Neural cell (in vitro differentiated cells): ENCODE measurements at regions not wholly inside any gene's neighbourhood (a gene's known extent, or its start where the extent isn't known, plus 50 kb on each side); places are given as distances from the start of the nearest gene placed in this dataset.

Source experiments
- H2AFZ ChIP-seq: fragments of 200-600, 300-800 bp; sonication (generic), shearing (Covaris generic); 2 replicates; pipeline ENCODE4 v1.6.0; 2014; ENCODE audit warnings: low read depth, mild to moderate bottlenecking, antibody characterized with exemption, low read length, moderate library complexity
- H3F3A ChIP-seq: fragments of 200-600 bp; shearing (Covaris generic); 2 replicates; pipeline ENCODE4 v1.6.1; 2016; ENCODE audit warnings: mild to moderate bottlenecking, moderate library complexity, mixed read lengths, antibody characterized with exemption, low read length; ENCODE audit not compliant: insufficient read depth, poor library complexity, severe bottlenecking
- H3K27ac ChIP-seq: fragments of 200-600, 300-800 bp; sonication (generic), shearing (Covaris generic); 2 replicates; pipeline ENCODE4 v1.5.1; 2014; ENCODE audit warnings: mild to moderate bottlenecking, low read length, moderate library complexity
- H3K27me3 ChIP-seq: fragments of 300-800, 200-600 bp; sonication (generic), shearing (Covaris generic); 2 replicates; pipeline ENCODE4 v1.6.0; 2014; ENCODE audit warnings: mild to moderate bottlenecking, low read depth, low read length, moderate library complexity; ENCODE audit not compliant: insufficient read depth
- H3K36me3 ChIP-seq: fragments of 300-800, 200-600 bp; sonication (generic), shearing (Covaris generic); 2 replicates; pipeline ENCODE4 v1.5.1; 2014; ENCODE audit warnings: mild to moderate bottlenecking, antibody characterized with exemption, low read length, moderate library complexity; ENCODE audit not compliant: insufficient read depth
- H3K4me2 ChIP-seq: fragments of 300-800, 200-600 bp; sonication (generic), shearing (Covaris generic); 2 replicates; pipeline ENCODE4 v1.6.0; 2014; ENCODE audit warnings: mild to moderate bottlenecking, low read length
- H3K4me3 ChIP-seq: fragments of 300-800, 200-600 bp; sonication (generic), shearing (Covaris generic); 2 replicates; pipeline ENCODE4 v1.5.1; 2014; ENCODE audit warnings: mild to moderate bottlenecking, low read length, moderate library complexity
- H3K79me2 ChIP-seq: fragments of 200-600 bp; shearing (Covaris generic); replicated peaks from 2 replicates; pipeline ENCODE4 v1.6.0; 2014; ENCODE audit warnings: mild to moderate bottlenecking, low read length, moderate library complexity; ENCODE audit not compliant: insufficient read depth
- H3K9ac ChIP-seq: fragments of 300-800, 200-600 bp; sonication (generic), shearing (Covaris generic); 2 replicates; pipeline ENCODE4 v1.6.1; 2016; ENCODE audit warnings: mild to moderate bottlenecking, low read length, mixed read lengths
- H3K9me2 ChIP-seq: fragments of 200-600 bp; shearing (Covaris generic); 2 replicates; pipeline ENCODE4 v1.6.1; 2016; ENCODE audit warnings: mild to moderate bottlenecking, low read length, mixed read lengths; ENCODE audit not compliant: insufficient read depth
- H3K9me3 ChIP-seq: fragments of 200-600, 300-800 bp; sonication (generic), shearing (Covaris generic); 2 replicates; pipeline ENCODE4 v1.6.1; 2016; ENCODE audit warnings: mild to moderate bottlenecking, mixed run types, low read length, moderate library complexity, mixed read lengths
- H4K20me1 ChIP-seq: fragments of 200-600 bp; shearing (Covaris generic); 2 replicates; pipeline ENCODE4 v1.6.1; 2016; ENCODE audit warnings: mild to moderate bottlenecking, mixed run types; ENCODE audit not compliant: insufficient read depth
- EP300 ChIP-seq: fragments of 450-650 bp; conservative IDR thresholded peaks from 2 replicates; pipeline ENCODE4 v1.6.1; 2014; ENCODE audit warnings: antibody characterized with exemption, mild to moderate bottlenecking, moderate library complexity; ENCODE audit not compliant: poor library complexity, severe bottlenecking
- EZH2 ChIP-seq: fragments of 200-600, 300-800 bp; shearing (Covaris generic), sonication (generic); IDR thresholded peaks from 2 replicates; pipeline ENCODE4 v1.6.1; 2014; ENCODE audit warnings: antibody characterized with exemption, low read length, borderline replicate concordance, mild to moderate bottlenecking; ENCODE audit not compliant: insufficient read depth, poor library complexity, severe bottlenecking
- MXI1 ChIP-seq: fragments of 450-650 bp; conservative IDR thresholded peaks from 2 replicates; pipeline ENCODE4 v1.6.1; 2014; ENCODE audit warnings: antibody characterized with exemption, mild to moderate bottlenecking; ENCODE audit not compliant: poor library complexity, severe bottlenecking
- POLR2AphosphoS5 ChIP-seq: IDR thresholded peaks from 2 replicates; pipeline ENCODE4 v1.6.1; 2012
- RAD21 ChIP-seq: fragments of 450-650 bp; conservative IDR thresholded peaks from 2 replicates; pipeline ENCODE4 v1.6.1; 2014; ENCODE audit warnings: antibody characterized with exemption, mild to moderate bottlenecking, moderate library complexity
- SMC3 ChIP-seq: fragments of 450-650 bp; conservative IDR thresholded peaks from 2 replicates; pipeline ENCODE4 v1.6.1; 2014; ENCODE audit warnings: antibody characterized with exemption, mild to moderate bottlenecking, moderate library complexity; ENCODE audit not compliant: poor library complexity
- TAF1 ChIP-seq: IDR thresholded peaks from 2 replicates; pipeline ENCODE4 v1.6.1; 2012; ENCODE audit warnings: low read depth
- TF ChIP-seq, protein P1 (sequence below): IDR thresholded peaks from 2 replicates; pipeline ENCODE4 v1.6.1; 2012; ENCODE audit warnings: borderline replicate concordance
- TF ChIP-seq, protein P2 (sequence below): fragments of 450-650 bp; IDR thresholded peaks from 2 replicates; pipeline ENCODE4 v1.5.1; 2014; ENCODE audit warnings: antibody characterized with exemption, mild to moderate bottlenecking, moderate library complexity; ENCODE audit not compliant: poor library complexity, severe bottlenecking

DNA sequence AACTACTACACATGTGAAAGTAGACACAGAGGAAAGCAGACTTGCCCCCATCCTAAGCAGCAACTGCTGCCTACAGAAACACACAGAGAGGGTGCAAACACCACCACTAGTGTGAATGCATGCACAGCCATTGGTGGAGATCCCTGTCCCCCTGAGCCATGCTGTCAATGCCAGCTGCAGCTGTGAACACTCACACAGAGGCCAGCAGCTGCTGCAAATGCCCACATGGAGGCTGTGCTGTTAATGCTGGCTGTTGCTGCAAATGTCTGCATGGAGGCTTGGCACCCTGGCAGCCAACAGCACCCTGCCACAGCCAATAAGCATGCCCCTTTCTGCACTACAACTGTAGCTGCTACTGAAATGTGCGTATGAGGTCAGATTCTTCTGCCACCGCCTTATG lies 355.0 kb downstream of the LNPK start:
- H3K79me2 ChIP-seq: no peaks in the 10 kb centered on the region
- H3K4me3 ChIP-seq: no peak overlapping the region
- no peaks in the 10 kb centered on the region for H3K27me3 ChIP-seq
- H3K9me3 ChIP-seq: peaks cover 3% of the 10 kb centered on the region
- no peak overlapping the region for H3K4me2 ChIP-seq
- no peak overlapping the region for H3K27ac ChIP-seq
- no peaks in the 10 kb centered on the region for H4K20me1 ChIP-seq
- H3K36me3 ChIP-seq: no peaks in the 10 kb centered on the region
- H3K9me2 ChIP-seq: no peaks in the 10 kb centered on the region
- no peak overlapping the region for H2AFZ ChIP-seq
- H3K9ac ChIP-seq: no peak overlapping the region
- TF ChIP-seq EZH2 (no peak), MXI1 (no peak), SMC3 (no peak), POLR2AphosphoS5 (no peak), EP300 (no peak), RAD21 (no peak), TAF1 (no peak)
- TF ChIP-seq, protein P1, sequence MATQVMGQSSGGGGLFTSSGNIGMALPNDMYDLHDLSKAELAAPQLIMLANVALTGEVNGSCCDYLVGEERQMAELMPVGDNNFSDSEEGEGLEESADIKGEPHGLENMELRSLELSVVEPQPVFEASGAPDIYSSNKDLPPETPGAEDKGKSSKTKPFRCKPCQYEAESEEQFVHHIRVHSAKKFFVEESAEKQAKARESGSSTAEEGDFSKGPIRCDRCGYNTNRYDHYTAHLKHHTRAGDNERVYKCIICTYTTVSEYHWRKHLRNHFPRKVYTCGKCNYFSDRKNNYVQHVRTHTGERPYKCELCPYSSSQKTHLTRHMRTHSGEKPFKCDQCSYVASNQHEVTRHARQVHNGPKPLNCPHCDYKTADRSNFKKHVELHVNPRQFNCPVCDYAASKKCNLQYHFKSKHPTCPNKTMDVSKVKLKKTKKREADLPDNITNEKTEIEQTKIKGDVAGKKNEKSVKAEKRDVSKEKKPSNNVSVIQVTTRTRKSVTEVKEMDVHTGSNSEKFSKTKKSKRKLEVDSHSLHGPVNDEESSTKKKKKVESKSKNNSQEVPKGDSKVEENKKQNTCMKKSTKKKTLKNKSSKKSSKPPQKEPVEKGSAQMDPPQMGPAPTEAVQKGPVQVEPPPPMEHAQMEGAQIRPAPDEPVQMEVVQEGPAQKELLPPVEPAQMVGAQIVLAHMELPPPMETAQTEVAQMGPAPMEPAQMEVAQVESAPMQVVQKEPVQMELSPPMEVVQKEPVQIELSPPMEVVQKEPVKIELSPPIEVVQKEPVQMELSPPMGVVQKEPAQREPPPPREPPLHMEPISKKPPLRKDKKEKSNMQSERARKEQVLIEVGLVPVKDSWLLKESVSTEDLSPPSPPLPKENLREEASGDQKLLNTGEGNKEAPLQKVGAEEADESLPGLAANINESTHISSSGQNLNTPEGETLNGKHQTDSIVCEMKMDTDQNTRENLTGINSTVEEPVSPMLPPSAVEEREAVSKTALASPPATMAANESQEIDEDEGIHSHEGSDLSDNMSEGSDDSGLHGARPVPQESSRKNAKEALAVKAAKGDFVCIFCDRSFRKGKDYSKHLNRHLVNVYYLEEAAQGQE: no peak
- TF ChIP-seq, protein P2, sequence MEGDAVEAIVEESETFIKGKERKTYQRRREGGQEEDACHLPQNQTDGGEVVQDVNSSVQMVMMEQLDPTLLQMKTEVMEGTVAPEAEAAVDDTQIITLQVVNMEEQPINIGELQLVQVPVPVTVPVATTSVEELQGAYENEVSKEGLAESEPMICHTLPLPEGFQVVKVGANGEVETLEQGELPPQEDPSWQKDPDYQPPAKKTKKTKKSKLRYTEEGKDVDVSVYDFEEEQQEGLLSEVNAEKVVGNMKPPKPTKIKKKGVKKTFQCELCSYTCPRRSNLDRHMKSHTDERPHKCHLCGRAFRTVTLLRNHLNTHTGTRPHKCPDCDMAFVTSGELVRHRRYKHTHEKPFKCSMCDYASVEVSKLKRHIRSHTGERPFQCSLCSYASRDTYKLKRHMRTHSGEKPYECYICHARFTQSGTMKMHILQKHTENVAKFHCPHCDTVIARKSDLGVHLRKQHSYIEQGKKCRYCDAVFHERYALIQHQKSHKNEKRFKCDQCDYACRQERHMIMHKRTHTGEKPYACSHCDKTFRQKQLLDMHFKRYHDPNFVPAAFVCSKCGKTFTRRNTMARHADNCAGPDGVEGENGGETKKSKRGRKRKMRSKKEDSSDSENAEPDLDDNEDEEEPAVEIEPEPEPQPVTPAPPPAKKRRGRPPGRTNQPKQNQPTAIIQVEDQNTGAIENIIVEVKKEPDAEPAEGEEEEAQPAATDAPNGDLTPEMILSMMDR: no peak
- no peaks in the 10 kb centered on the region for H3F3A ChIP-seq

DNA sequence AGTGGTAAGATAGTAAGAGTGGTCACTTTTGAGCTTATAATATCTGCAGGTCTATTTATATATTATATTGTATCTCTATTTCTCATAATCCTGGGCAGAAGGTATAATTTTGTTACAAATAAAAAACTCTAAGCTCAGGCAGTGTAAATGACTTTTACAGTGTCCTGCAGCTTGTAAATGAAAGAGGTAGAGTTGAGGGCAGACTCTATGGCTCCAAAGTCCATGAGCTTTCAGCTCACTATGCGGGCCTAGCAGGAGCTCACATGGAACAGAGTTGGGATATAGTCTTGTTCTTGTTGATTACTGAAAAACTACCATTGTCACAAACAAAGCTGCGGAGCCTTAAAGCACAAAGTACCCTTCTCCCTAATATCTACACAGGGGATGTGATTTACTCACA lies 361.4 kb downstream of the LNPK start:
- H3K9me2 ChIP-seq: no peaks in the 10 kb centered on the region
- H3K4me3 ChIP-seq: no peak overlapping the region
- no peak overlapping the region for H3K9ac ChIP-seq
- H4K20me1 ChIP-seq: no peaks in the 10 kb centered on the region
- H3K79me2 ChIP-seq: no peaks in the 10 kb centered on the region
- H3F3A ChIP-seq: no peaks in the 10 kb centered on the region
- TF ChIP-seq, protein P2: no peak
- TF ChIP-seq SMC3: no peak
- no peak for TF ChIP-seq POLR2AphosphoS5
- no peak for TF ChIP-seq EP300
- no peak for TF ChIP-seq EZH2
- TF ChIP-seq RAD21: no peak
- TF ChIP-seq TAF1: no peak
- TF ChIP-seq MXI1: no peak
- TF ChIP-seq, protein P1: no peak
- no peak overlapping the region for H3K27ac ChIP-seq
- no peaks in the 10 kb centered on the region for H3K9me3 ChIP-seq
- H3K27me3 ChIP-seq: no peaks in the 10 kb centered on the region
- no peaks in the 10 kb centered on the region for H3K36me3 ChIP-seq
- no peak overlapping the region for H3K4me2 ChIP-seq
- no peak overlapping the region for H2AFZ ChIP-seq
